ENCODE measurements at regions not wholly inside any gene's neighbourhood (a gene's known extent, or its start where the extent isn't known, plus 50 kb on each side); places are given as distances from the start of the nearest gene placed in this dataset.

- Histone ChIP-seq H3K27me3 (ENCODE audit: control insufficient read depth in 3 of 3, insufficient read depth in 3 of 3, low read length in 2 of 3) (no peaks in the 10 kb centered on the region), H3K4me3 (no peak overlapping the region), H3K9me3 (ENCODE audit: control insufficient read depth in 4 of 4, insufficient read depth in 3 of 4, low read length in 3 of 4) (no peaks in the 10 kb centered on the region), H3K4me1 (ENCODE audit: control insufficient read depth in 5 of 5, insufficient read depth in 5 of 5, low read length in 5 of 5) (peaks cover 0 to 12% (median 4%) of the 10 kb centered on the region in 5 donors), H3K36me3 (ENCODE audit: control insufficient read depth in 4 of 4, insufficient read depth in 4 of 4, low read length in 4 of 4) (no peaks in the 10 kb centered on the region), H3K27ac (ENCODE audit: low read depth in 1 of 2, low read length in 1 of 2) (no peak overlapping the region), H3K9ac (ENCODE audit: insufficient read depth in 1 of 2, low read length in 2 of 2) (no peak overlapping the region)
- 68% methylated on average over 3 of the region's 3 CpGs for WGBS, 2 donors
- ATAC-seq (ENCODE audit: insufficient read depth, low FRiP score): no peak
- DNase-seq: no peak
- no peak for TF ChIP-seq CTCF (IDR thresholded peaks at IDR 0.05; ENCODE audit: control extremely low read depth, extremely low read depth)
These were observed 573.8 kb upstream of the ARGLU1 start for GRCh38 chr13:107141767-107142166.

- ATAC-seq (ENCODE audit: insufficient read depth, low FRiP score): no peak
- WGBS, 2 donors: 36 to 76% methylated on average over 1 of the region's 1 CpG
- no peaks in the 10 kb centered on the region for H3K9me3 ChIP-seq (ENCODE audit: control insufficient read depth in 4 of 4, insufficient read depth in 3 of 4, low read length in 3 of 4)
- no peak overlapping the region for H3K9ac ChIP-seq (ENCODE audit: insufficient read depth in 1 of 2, low read length in 2 of 2)
- H3K27ac ChIP-seq (ENCODE audit: low read depth in 1 of 2, low read length in 1 of 2): no peak overlapping the region
- no peak for TF ChIP-seq CTCF (IDR thresholded peaks at IDR 0.05; ENCODE audit: control extremely low read depth, extremely low read depth)
- H3K4me1 ChIP-seq (ENCODE audit: control insufficient read depth in 5 of 5, insufficient read depth in 5 of 5, low read length in 5 of 5): peaks cover 0 to 12% (median 4%) of the 10 kb centered on the region in 5 donors
- peak in 2 of 3 donors; percentile 26 to 37 for DNase-seq
- H3K4me3 ChIP-seq: no peak overlapping the region
- no peaks in the 10 kb centered on the region for H3K36me3 ChIP-seq (ENCODE audit: control insufficient read depth in 4 of 4, insufficient read depth in 4 of 4, low read length in 4 of 4)
- no peaks in the 10 kb centered on the region for H3K27me3 ChIP-seq (ENCODE audit: control insufficient read depth in 3 of 3, insufficient read depth in 3 of 3, low read length in 2 of 3)
These were observed 571.1 kb upstream of the ARGLU1 start for GRCh38 chr13:107139006-107139405.

DNA sequence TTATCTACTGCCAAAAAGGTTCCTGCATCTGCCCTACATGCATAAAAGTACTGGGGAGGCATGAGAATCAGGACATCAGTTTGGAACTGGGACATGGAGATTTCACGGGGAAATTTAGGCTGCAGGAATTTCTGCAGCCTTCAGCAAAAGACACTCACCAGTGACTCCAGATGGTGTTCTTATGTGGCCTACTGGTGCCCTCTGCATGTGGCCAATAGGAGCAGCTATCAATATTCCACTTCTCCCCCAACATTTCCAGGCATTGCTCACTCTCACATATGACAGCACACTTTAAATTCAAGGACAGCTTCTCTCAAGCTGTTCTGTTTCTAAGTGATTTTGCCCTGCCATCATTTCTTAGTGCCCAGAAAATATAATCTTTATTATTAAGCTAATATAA is 570.5 kb upstream of the ARGLU1 start:
- 82 to 84% methylated on average over 1 of the region's 1 CpG for WGBS, 2 donors
- Histone ChIP-seq H3K27me3 (ENCODE audit: control insufficient read depth in 3 of 3, insufficient read depth in 3 of 3, low read length in 2 of 3) (no peaks in the 10 kb centered on the region), H3K4me3 (no peak overlapping the region), H3K36me3 (ENCODE audit: control insufficient read depth in 4 of 4, insufficient read depth in 4 of 4, low read length in 4 of 4) (no peaks in the 10 kb centered on the region), H3K9ac (ENCODE audit: insufficient read depth in 1 of 2, low read length in 2 of 2) (no peak overlapping the region), H3K4me1 (ENCODE audit: control insufficient read depth in 5 of 5, insufficient read depth in 5 of 5, low read length in 5 of 5) (peaks cover 0 to 12% (median 4%) of the 10 kb centered on the region in 5 donors), H3K27ac (ENCODE audit: low read depth in 1 of 2, low read length in 1 of 2) (no peak overlapping the region), H3K9me3 (ENCODE audit: control insufficient read depth in 4 of 4, insufficient read depth in 3 of 4, low read length in 3 of 4) (no peaks in the 10 kb centered on the region)
- ATAC-seq (ENCODE audit: insufficient read depth, low FRiP score) (no peak), DNase-seq (peak in 2 of 3 donors; percentile 31 to 46)
- TF ChIP-seq CTCF (IDR thresholded peaks at IDR 0.05; ENCODE audit: control extremely low read depth, extremely low read depth): no peak

GRCh38 chr13:107133950-107134349 is 566.0 kb upstream of the ARGLU1 start:
- TF ChIP-seq CTCF (IDR thresholded peaks at IDR 0.05; ENCODE audit: control extremely low read depth, extremely low read depth): no peak
- Histone ChIP-seq H3K9me3 (ENCODE audit: control insufficient read depth in 4 of 4, insufficient read depth in 3 of 4, low read length in 3 of 4) (peaks cover 0 to 2% (median 0%) of the 10 kb centered on the region in 4 donors), H3K36me3 (ENCODE audit: control insufficient read depth in 4 of 4, insufficient read depth in 4 of 4, low read length in 4 of 4) (no peaks in the 10 kb centered on the region), H3K4me1 (ENCODE audit: control insufficient read depth in 5 of 5, insufficient read depth in 5 of 5, low read length in 5 of 5) (peaks cover 0 to 16% (median 5%) of the 10 kb centered on the region in 5 donors), H3K27me3 (ENCODE audit: control insufficient read depth in 3 of 3, insufficient read depth in 3 of 3, low read length in 2 of 3) (no peaks in the 10 kb centered on the region), H3K27ac (ENCODE audit: low read depth in 1 of 2, low read length in 1 of 2) (no peak overlapping the region), H3K9ac (ENCODE audit: insufficient read depth in 1 of 2, low read length in 2 of 2) (no peak overlapping the region), H3K4me3 (no peak overlapping the region)
- ATAC-seq (ENCODE audit: insufficient read depth, low FRiP score) (no peak), DNase-seq (no peak)
- 84 to 89% methylated on average over 5 of the region's 5 CpGs for WGBS, 2 donors

All from lung (tissue), 11 donors.